Smooth muscle cell (in vitro differentiated cells): ENCODE measurements at regions not wholly inside any gene's neighbourhood (a gene's known extent, or its start where the extent isn't known, plus 50 kb on each side); places are given as distances from the start of the nearest gene placed in this dataset.

Experiments
- DNase-seq: peaks from one replicate; lab custom pipeline; 2025; ENCODE audit not compliant: unreplicated experiment; lab: John Stamatoyannopoulos, UW
- H2AFZ ChIP-seq: fragments of 200-600 bp; sonication (generic); 2 replicates; pipeline ENCODE4 v1.6.0; 2016; ENCODE audit warnings: antibody characterized with exemption, low read depth, mild to moderate bottlenecking
- H3F3A ChIP-seq: fragments of 200-600 bp; sonication (generic); 2 replicates; pipeline ENCODE4 v1.6.0; 2017; ENCODE audit warnings: antibody characterized with exemption, low read depth
- H3K27ac ChIP-seq: fragments of 200-600 bp; sonication (generic); 2 replicates; pipeline ENCODE4 v1.5.1; 2016; ENCODE audit warnings: low read depth, mild to moderate bottlenecking
- H3K27me3 ChIP-seq: fragments of 200-600 bp; sonication (generic); 2 replicates; pipeline ENCODE4 v1.6.1; 2016; ENCODE audit warnings: low read depth, mild to moderate bottlenecking
- H3K36me3 ChIP-seq: fragments of 200-600 bp; sonication (generic); 2 replicates; pipeline ENCODE4 v1.5.1; 2016; ENCODE audit warnings: low read depth
- H3K4me1 ChIP-seq: fragments of 200-600 bp; sonication (generic); 2 replicates; pipeline ENCODE4 v1.5.1; 2016; ENCODE audit warnings: low read depth
- H3K4me2 ChIP-seq: fragments of 200-600 bp; sonication (generic); 2 replicates; pipeline ENCODE4 v1.6.0; 2016; ENCODE audit warnings: mild to moderate bottlenecking
- H3K4me3 ChIP-seq: fragments of 200-600 bp; sonication (generic); 2 replicates; pipeline ENCODE4 v1.5.1; 2016; ENCODE audit warnings: mild to moderate bottlenecking
- H3K79me2 ChIP-seq: fragments of 200-600 bp; sonication (generic); 2 replicates; pipeline ENCODE4 v1.6.0; 2016; ENCODE audit warnings: low read depth, mild to moderate bottlenecking
- H3K9ac ChIP-seq: fragments of 200-600 bp; sonication (generic); 2 replicates; pipeline ENCODE4 v1.6.0; 2016; ENCODE audit warnings: low read depth
- H3K9me3 ChIP-seq: fragments of 200-600 bp; sonication (generic); replicated peaks from 2 replicates; pipeline ENCODE4 v1.5.1; 2016; ENCODE audit warnings: low read depth
- H4K20me1 ChIP-seq: fragments of 200-600 bp; sonication (generic); 2 replicates; pipeline ENCODE4 v1.6.0; 2016; ENCODE audit warnings: low read depth
- WGBS: methylation state at CpG from one replicate; pipeline ENCODE4 v1.1.7; 2016; ENCODE audit warnings: low lambda C conversion rate; 5-methylcytosine and 5-hydroxymethylcytosine counted together
- TF ChIP-seq, protein P1 (sequence below): fragments of 200-600 bp; sonication (generic); IDR thresholded peaks from 2 replicates; pipeline ENCODE4 v1.5.1; 2017; ENCODE audit warnings: borderline replicate concordance, mild to moderate bottlenecking, antibody characterized with exemption; ENCODE audit not compliant: insufficient read depth, poor library complexity, severe bottlenecking

DNA sequence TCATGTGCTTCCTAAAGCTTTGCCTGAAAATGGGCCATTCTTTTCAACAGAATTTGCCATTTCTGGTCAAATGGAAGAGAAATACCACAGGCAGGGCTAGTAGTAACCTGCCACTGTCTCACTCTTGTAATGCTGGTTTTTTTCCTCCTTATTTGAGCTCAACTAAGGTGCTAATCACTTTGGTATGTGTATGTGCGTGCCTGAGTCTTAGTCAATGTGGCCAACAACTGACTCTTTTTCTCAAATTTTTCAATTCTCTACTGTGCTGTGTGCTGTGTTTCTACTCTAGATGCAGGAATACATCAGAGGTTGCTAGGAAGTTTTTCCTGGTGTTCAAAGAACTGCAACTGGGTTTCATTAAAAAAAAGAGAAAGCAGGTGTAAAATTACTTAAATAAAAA lies 870.2 kb downstream of the EFNB2 start:
- DNase-seq = no peak
- 20% methylated on average over 1 of the region's 1 CpG for WGBS
- no peaks in the 10 kb centered on the region for H3K36me3 ChIP-seq
- H3K4me2 ChIP-seq = peak overlapping the region; percentile 37
- no peaks in the 10 kb centered on the region for H3K27me3 ChIP-seq
- peaks cover 5% of the 10 kb centered on the region for H3K4me1 ChIP-seq
- H3K27ac ChIP-seq = peak overlapping the region; percentile 76
- H3K79me2 ChIP-seq = no peaks in the 10 kb centered on the region
- H4K20me1 ChIP-seq = no peaks in the 10 kb centered on the region
- TF ChIP-seq, protein P1, sequence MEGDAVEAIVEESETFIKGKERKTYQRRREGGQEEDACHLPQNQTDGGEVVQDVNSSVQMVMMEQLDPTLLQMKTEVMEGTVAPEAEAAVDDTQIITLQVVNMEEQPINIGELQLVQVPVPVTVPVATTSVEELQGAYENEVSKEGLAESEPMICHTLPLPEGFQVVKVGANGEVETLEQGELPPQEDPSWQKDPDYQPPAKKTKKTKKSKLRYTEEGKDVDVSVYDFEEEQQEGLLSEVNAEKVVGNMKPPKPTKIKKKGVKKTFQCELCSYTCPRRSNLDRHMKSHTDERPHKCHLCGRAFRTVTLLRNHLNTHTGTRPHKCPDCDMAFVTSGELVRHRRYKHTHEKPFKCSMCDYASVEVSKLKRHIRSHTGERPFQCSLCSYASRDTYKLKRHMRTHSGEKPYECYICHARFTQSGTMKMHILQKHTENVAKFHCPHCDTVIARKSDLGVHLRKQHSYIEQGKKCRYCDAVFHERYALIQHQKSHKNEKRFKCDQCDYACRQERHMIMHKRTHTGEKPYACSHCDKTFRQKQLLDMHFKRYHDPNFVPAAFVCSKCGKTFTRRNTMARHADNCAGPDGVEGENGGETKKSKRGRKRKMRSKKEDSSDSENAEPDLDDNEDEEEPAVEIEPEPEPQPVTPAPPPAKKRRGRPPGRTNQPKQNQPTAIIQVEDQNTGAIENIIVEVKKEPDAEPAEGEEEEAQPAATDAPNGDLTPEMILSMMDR = no peak
- H3K9ac ChIP-seq = no peak overlapping the region
- H3K9me3 ChIP-seq = no peaks in the 10 kb centered on the region
- no peak overlapping the region for H2AFZ ChIP-seq
- no peak overlapping the region for H3K4me3 ChIP-seq
- no peaks in the 10 kb centered on the region for H3F3A ChIP-seq

DNA sequence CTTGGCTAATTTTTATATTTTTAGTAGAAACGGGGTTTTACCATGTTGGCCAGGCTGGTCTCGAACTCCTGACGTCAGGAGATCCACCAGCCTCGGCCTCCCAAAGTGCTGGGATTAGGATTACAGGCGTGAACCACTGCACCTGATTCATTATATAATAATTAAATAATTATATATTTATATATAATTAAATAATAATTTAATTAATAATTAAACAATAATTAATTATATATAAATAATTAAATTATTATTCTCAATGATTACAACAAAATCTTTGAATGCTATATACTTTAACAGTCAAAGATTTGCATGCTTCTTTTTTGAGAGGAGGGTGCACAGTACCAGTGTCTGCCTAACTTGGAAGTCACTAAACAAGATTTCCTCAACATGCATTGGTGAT lies 872.3 kb downstream of the EFNB2 start:
- Histone ChIP-seq H3K36me3 (no peaks in the 10 kb centered on the region), H4K20me1 (no peaks in the 10 kb centered on the region), H3K79me2 (no peaks in the 10 kb centered on the region), H3K4me3 (no peak overlapping the region), H3K27ac (no peak overlapping the region), H3K9ac (no peak overlapping the region), H3F3A (no peaks in the 10 kb centered on the region), H3K4me1 (peaks cover 5% of the 10 kb centered on the region), H2AFZ (no peak overlapping the region), H3K9me3 (no peaks in the 10 kb centered on the region), H3K4me2 (no peak overlapping the region), H3K27me3 (no peaks in the 10 kb centered on the region)
- TF ChIP-seq, protein P1 = no peak
- DNase-seq = no peak
- 90% methylated on average over 5 of the region's 5 CpGs for WGBS

DNA sequence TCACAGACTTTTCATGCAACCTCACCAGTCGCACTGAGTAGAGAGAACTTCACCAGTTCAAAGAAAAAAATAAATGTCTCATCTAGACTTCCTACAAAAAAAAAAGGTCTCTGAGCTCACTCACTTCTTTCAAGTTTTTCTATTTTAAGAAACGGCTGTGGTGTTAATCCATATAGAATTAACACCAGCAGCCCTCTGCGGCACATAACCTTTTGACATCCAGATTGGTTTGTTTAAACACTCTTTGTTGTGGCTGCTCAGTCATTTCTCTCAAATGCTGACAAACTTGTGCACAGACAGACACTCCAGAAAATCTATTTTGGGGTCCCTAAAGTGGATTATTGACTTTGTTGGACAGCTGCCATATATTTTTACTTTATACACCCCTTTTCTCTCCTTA lies 874.9 kb downstream of the EFNB2 start:
- H3F3A ChIP-seq = no peaks in the 10 kb centered on the region
- WGBS = 4% methylated on average over 3 of the region's 3 CpGs
- no peak for DNase-seq

DNA sequence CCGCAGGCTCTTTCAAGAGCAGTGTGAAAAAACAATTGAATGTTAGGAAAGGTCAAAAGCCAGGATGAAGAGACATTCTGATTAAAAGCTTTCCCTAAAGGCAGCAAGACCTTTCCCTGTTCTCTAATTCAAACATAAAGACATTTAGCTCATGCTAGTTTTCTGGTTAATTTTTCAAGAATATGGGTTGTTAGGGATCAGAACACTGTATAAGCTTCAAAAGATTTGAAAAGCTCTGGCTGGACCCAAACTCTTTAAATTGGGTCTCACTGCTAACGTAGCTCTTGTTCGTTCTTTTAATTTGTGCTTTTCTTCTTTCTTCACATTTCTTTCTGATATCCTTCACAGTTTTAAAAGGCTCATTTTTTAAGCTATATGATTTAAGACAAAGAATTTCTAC lies 877.0 kb downstream of the EFNB2 start:
- Histone ChIP-seq H2AFZ (no peak overlapping the region), H3K9ac (no peak overlapping the region), H3K9me3 (no peaks in the 10 kb centered on the region), H3K27ac (no peak overlapping the region), H3K36me3 (no peaks in the 10 kb centered on the region), H3K79me2 (no peaks in the 10 kb centered on the region), H3F3A (no peaks in the 10 kb centered on the region), H3K27me3 (no peaks in the 10 kb centered on the region), H3K4me2 (no peak overlapping the region), H3K4me3 (no peak overlapping the region), H4K20me1 (no peaks in the 10 kb centered on the region), H3K4me1 (peaks cover 5% of the 10 kb centered on the region)
- no peak for DNase-seq
- TF ChIP-seq, protein P1 = no peak
- 93% methylated on average over 3 of the region's 3 CpGs for WGBS

More for the DNA sequence above, 874.9 kb downstream of the EFNB2 start:
- Histone ChIP-seq H3K36me3 (no peaks in the 10 kb centered on the region), H2AFZ (no peak overlapping the region), H3K4me3 (no peak overlapping the region), H3K27ac (no peak overlapping the region), H3K27me3 (no peaks in the 10 kb centered on the region), H3K4me2 (peak overlapping the region; percentile 48), H4K20me1 (no peaks in the 10 kb centered on the region), H3K9ac (no peak overlapping the region), H3K4me1 (peaks cover 5% of the 10 kb centered on the region), H3K79me2 (no peaks in the 10 kb centered on the region), H3K9me3 (no peaks in the 10 kb centered on the region)
- TF ChIP-seq, protein P1 = no peak
